NT2/D1 (cell line): ENCODE measurements at regions not wholly inside any gene's neighbourhood (a gene's known extent, or its start where the extent isn't known, plus 50 kb on each side); places are given as distances from the start of the nearest gene placed in this dataset.

Source experiments
- YY1 ChIP-seq: IDR thresholded peaks from 2 replicates; pipeline ENCODE4 v1.6.1; 2011; ENCODE audit not compliant: insufficient read length, insufficient read depth
- ZNF274 ChIP-seq: IDR thresholded peaks from 2 replicates; pipeline ENCODE4 v1.6.1; 2011; ENCODE audit warnings: mild to moderate bottlenecking, low read depth, low read length

GRCh38 chr2:34408100-34408499 lies 809.0 kb upstream of the FAM98A start:
- TF ChIP-seq ZNF274 (no peak), YY1 (no peak)
